Liver (tissue), 3 donors: ENCODE measurements at regions not wholly inside any gene's neighbourhood (a gene's known extent, or its start where the extent isn't known, plus 50 kb on each side); places are given as distances from the start of the nearest gene placed in this dataset.

Source experiments
- EGR1 ChIP-seq, 2 donors: IDR thresholded peaks; 2 replicates each; pipeline ENCODE4 v1.6.1; 2016 to 2018; ENCODE audit warnings: antibody characterized with exemption in 2 of 2, low read depth in 2 of 2
- GABPA ChIP-seq, 2 donors: IDR thresholded peaks in 1 of 2; conservative IDR thresholded peaks in 1 of 2; 2 replicates each; pipeline ENCODE4 v1.6.1; 2016; ENCODE audit warnings: antibody characterized with exemption in 2 of 2, mild to moderate bottlenecking in 1 of 2, moderate library complexity in 1 of 2
- HNF4A ChIP-seq, 2 donors: conservative IDR thresholded peaks; 2 replicates each; pipeline ENCODE4 v1.6.1; 2016; ENCODE audit warnings: antibody characterized with exemption in 2 of 2, mild to moderate bottlenecking in 2 of 2
- HNF4G ChIP-seq: IDR thresholded peaks from 2 replicates; pipeline ENCODE4 v1.6.1; 2016; ENCODE audit warnings: antibody characterized with exemption
- RAD21 ChIP-seq, 2 donors: IDR thresholded peaks; 2 replicates each; pipeline ENCODE4 v1.6.1; 2016; ENCODE audit warnings: antibody characterized with exemption in 2 of 2, mild to moderate bottlenecking in 2 of 2
- RXRA ChIP-seq, 2 donors: IDR thresholded peaks; 2 replicates each; pipeline ENCODE4 v1.6.1; 2017 to 2018; ENCODE audit warnings: antibody characterized with exemption in 2 of 2, mild to moderate bottlenecking in 1 of 2
- SP1 ChIP-seq: IDR thresholded peaks from 2 replicates; pipeline ENCODE4 v1.6.1; 2018; ENCODE audit warnings: antibody characterized with exemption, mild to moderate bottlenecking
- TAF1 ChIP-seq: conservative IDR thresholded peaks from 2 replicates; pipeline ENCODE4 v1.6.1; 2016; ENCODE audit warnings: antibody characterized with exemption, mild to moderate bottlenecking
- YY1 ChIP-seq: IDR thresholded peaks from 2 replicates; pipeline ENCODE4 v1.6.1; 2016; ENCODE audit warnings: antibody characterized with exemption, mild to moderate bottlenecking
- TF ChIP-seq, protein P1 (sequence below): fragments of 150-350 bp; IDR thresholded peaks from 2 replicates; pipeline ENCODE4 v1.5.1; 2017; ENCODE audit warnings: improper control_type of control experiment, low read depth, low read length; ENCODE audit not compliant: missing input control
- TF ChIP-seq, protein P2 (sequence below): IDR thresholded peaks from 2 replicates; pipeline ENCODE4 v1.6.1; 2016; ENCODE audit warnings: antibody characterized with exemption, mild to moderate bottlenecking
- TF ChIP-seq, protein P3 (sequence below): IDR thresholded peaks from 2 replicates; pipeline ENCODE4 v1.6.1; 2016; ENCODE audit warnings: antibody characterized with exemption
- TF ChIP-seq, protein P4 (sequence below): IDR thresholded peaks from 2 replicates; pipeline ENCODE4 v1.6.1; 2016; ENCODE audit warnings: antibody characterized with exemption
- TF ChIP-seq, protein P5 (sequence below): IDR thresholded peaks from 2 replicates; pipeline ENCODE4 v1.6.1; 2016; ENCODE audit warnings: antibody characterized with exemption
- donor health status: healthy.
- donor health status: healthy.

DNA sequence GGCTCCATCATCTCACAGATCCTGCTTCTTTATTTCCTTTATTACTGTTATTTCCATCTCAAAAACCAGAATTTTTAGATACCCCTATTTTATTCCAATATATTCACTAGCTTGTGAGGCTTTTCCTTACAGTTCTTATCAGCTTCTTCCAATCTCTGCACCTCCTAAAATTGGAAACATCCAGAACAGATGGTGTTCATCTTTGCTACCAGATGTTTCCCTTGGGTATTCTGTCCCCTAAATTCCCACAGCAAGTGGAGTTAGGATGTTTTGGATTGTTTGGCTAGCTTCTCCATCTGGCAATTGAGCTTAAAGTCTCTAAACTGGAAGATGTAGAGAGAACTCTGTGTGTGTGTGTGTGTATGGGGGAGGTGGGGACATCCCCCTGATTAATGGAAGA is 580.4 kb downstream of the DTWD2 start:
- TF ChIP-seq, protein P1, sequence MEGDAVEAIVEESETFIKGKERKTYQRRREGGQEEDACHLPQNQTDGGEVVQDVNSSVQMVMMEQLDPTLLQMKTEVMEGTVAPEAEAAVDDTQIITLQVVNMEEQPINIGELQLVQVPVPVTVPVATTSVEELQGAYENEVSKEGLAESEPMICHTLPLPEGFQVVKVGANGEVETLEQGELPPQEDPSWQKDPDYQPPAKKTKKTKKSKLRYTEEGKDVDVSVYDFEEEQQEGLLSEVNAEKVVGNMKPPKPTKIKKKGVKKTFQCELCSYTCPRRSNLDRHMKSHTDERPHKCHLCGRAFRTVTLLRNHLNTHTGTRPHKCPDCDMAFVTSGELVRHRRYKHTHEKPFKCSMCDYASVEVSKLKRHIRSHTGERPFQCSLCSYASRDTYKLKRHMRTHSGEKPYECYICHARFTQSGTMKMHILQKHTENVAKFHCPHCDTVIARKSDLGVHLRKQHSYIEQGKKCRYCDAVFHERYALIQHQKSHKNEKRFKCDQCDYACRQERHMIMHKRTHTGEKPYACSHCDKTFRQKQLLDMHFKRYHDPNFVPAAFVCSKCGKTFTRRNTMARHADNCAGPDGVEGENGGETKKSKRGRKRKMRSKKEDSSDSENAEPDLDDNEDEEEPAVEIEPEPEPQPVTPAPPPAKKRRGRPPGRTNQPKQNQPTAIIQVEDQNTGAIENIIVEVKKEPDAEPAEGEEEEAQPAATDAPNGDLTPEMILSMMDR: no peak
- TF ChIP-seq GABPA (IDR thresholded peaks at IDR 0.05 in 1 of 2, conservative IDR thresholded peaks at IDR 0.05 in 1 of 2): no peak
- TF ChIP-seq HNF4A (conservative IDR thresholded peaks at IDR 0.05): no peak
- no peak for TF ChIP-seq RXRA (IDR thresholded peaks at IDR 0.05)
- TF ChIP-seq RAD21 (IDR thresholded peaks at IDR 0.05): no peak
- TF ChIP-seq, protein P2, sequence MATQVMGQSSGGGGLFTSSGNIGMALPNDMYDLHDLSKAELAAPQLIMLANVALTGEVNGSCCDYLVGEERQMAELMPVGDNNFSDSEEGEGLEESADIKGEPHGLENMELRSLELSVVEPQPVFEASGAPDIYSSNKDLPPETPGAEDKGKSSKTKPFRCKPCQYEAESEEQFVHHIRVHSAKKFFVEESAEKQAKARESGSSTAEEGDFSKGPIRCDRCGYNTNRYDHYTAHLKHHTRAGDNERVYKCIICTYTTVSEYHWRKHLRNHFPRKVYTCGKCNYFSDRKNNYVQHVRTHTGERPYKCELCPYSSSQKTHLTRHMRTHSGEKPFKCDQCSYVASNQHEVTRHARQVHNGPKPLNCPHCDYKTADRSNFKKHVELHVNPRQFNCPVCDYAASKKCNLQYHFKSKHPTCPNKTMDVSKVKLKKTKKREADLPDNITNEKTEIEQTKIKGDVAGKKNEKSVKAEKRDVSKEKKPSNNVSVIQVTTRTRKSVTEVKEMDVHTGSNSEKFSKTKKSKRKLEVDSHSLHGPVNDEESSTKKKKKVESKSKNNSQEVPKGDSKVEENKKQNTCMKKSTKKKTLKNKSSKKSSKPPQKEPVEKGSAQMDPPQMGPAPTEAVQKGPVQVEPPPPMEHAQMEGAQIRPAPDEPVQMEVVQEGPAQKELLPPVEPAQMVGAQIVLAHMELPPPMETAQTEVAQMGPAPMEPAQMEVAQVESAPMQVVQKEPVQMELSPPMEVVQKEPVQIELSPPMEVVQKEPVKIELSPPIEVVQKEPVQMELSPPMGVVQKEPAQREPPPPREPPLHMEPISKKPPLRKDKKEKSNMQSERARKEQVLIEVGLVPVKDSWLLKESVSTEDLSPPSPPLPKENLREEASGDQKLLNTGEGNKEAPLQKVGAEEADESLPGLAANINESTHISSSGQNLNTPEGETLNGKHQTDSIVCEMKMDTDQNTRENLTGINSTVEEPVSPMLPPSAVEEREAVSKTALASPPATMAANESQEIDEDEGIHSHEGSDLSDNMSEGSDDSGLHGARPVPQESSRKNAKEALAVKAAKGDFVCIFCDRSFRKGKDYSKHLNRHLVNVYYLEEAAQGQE: no peak
- TF ChIP-seq, protein P3, sequence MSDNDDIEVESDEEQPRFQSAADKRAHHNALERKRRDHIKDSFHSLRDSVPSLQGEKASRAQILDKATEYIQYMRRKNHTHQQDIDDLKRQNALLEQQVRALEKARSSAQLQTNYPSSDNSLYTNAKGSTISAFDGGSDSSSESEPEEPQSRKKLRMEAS: no peak
- TF ChIP-seq SP1: no peak
- TF ChIP-seq, protein P4, sequence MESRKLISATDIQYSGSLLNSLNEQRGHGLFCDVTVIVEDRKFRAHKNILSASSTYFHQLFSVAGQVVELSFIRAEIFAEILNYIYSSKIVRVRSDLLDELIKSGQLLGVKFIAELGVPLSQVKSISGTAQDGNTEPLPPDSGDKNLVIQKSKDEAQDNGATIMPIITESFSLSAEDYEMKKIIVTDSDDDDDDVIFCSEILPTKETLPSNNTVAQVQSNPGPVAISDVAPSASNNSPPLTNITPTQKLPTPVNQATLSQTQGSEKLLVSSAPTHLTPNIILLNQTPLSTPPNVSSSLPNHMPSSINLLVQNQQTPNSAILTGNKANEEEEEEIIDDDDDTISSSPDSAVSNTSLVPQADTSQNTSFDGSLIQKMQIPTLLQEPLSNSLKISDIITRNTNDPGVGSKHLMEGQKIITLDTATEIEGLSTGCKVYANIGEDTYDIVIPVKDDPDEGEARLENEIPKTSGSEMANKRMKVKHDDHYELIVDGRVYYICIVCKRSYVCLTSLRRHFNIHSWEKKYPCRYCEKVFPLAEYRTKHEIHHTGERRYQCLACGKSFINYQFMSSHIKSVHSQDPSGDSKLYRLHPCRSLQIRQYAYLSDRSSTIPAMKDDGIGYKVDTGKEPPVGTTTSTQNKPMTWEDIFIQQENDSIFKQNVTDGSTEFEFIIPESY: no peak
- TF ChIP-seq TAF1: no peak
- TF ChIP-seq YY1: no peak
- TF ChIP-seq HNF4G: no peak
- TF ChIP-seq, protein P5, sequence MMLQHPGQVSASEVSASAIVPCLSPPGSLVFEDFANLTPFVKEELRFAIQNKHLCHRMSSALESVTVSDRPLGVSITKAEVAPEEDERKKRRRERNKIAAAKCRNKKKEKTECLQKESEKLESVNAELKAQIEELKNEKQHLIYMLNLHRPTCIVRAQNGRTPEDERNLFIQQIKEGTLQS: no peak
- TF ChIP-seq EGR1 (IDR thresholded peaks at IDR 0.05; ENCODE audit: low read depth in 2 of 2): no peak
